H9 (cell line): ENCODE measurements at regions not wholly inside any gene's neighbourhood (a gene's known extent, or its start where the extent isn't known, plus 50 kb on each side); places are given as distances from the start of the nearest gene placed in this dataset.

Source experiments
- DNase-seq: peaks from one replicate; pipeline ENCODE4 v3.0.0-alpha.2; 2017
- H2AFZ ChIP-seq: one replicate; pipeline ENCODE4 v1.6.1; 2013; ENCODE audit warnings: mild to moderate bottlenecking, low read length, control low read depth, moderate library complexity
- H2AK5ac ChIP-seq: 2 replicates; pipeline ENCODE4 v1.6.1; 2013; ENCODE audit warnings: low read length, control low read depth, mixed read lengths; ENCODE audit not compliant: insufficient read length
- H2BK120ac ChIP-seq: one replicate; pipeline ENCODE4 v1.6.1; 2013; ENCODE audit warnings: low read depth, mild to moderate bottlenecking, low read length, control low read depth, inconsistent platforms; ENCODE audit not compliant: poor library complexity, severe bottlenecking
- H2BK12ac ChIP-seq: 2 replicates; pipeline ENCODE4 v1.6.1; 2013; ENCODE audit warnings: low read length, control low read depth, mixed read lengths, low read depth; ENCODE audit not compliant: insufficient read length
- H2BK15ac ChIP-seq: 2 replicates; pipeline ENCODE4 v1.6.1; 2013; ENCODE audit warnings: low read depth, low read length, control low read depth
- H2BK20ac ChIP-seq: one replicate; pipeline ENCODE4 v1.6.1; 2013; ENCODE audit warnings: low read depth, mild to moderate bottlenecking, low read length, control low read depth, inconsistent platforms; ENCODE audit not compliant: poor library complexity, severe bottlenecking
- H2BK5ac ChIP-seq: 2 replicates; pipeline ENCODE4 v1.6.1; 2013; ENCODE audit warnings: low read length, control low read depth, mixed read lengths; ENCODE audit not compliant: insufficient read length
- H3K14ac ChIP-seq: 2 replicates; pipeline ENCODE4 v1.6.1; 2013; ENCODE audit warnings: low read length, control low read depth; ENCODE audit not compliant: insufficient read depth
- H3K18ac ChIP-seq: 2 replicates; pipeline ENCODE4 v1.6.1; 2013; ENCODE audit warnings: low read depth, mild to moderate bottlenecking, mixed read lengths, low read length, control low read depth; ENCODE audit not compliant: insufficient read length
- H3K23ac ChIP-seq: 2 replicates; pipeline ENCODE4 v1.6.1; 2013; ENCODE audit warnings: low read length, control low read depth, mixed read lengths, low read depth; ENCODE audit not compliant: insufficient read length
- H3K23me2 ChIP-seq: 2 replicates; pipeline ENCODE4 v1.6.1; 2013; ENCODE audit warnings: low read depth, mild to moderate bottlenecking, mixed read lengths, low read length, control low read depth; ENCODE audit not compliant: insufficient read length, poor library complexity, severe bottlenecking
- H3K27ac ChIP-seq: 2 replicates; pipeline ENCODE4 v1.5.1; 2013; ENCODE audit warnings: low read length, control low read depth, mixed read lengths, low read depth; ENCODE audit not compliant: insufficient read length
- H3K27me3 ChIP-seq: 2 replicates; pipeline ENCODE4 v1.6.1; 2013; ENCODE audit warnings: low read length, control low read depth, inconsistent platforms; ENCODE audit not compliant: insufficient read depth
- H3K4ac ChIP-seq: 2 replicates; pipeline ENCODE4 v1.6.1; 2013; ENCODE audit warnings: low read depth, mild to moderate bottlenecking, control low read depth, inconsistent platforms, low read length, moderate library complexity
- H3K4me1 ChIP-seq: 2 replicates; pipeline ENCODE4 v1.6.1; 2013; ENCODE audit warnings: low read length, control low read depth, inconsistent platforms; ENCODE audit not compliant: insufficient read depth
- H3K4me2 ChIP-seq: 2 replicates; pipeline ENCODE4 v1.6.1; 2013; ENCODE audit warnings: low read length, control low read depth, mixed read lengths; ENCODE audit not compliant: insufficient read length, insufficient read depth
- H3K56ac ChIP-seq: 2 replicates; pipeline ENCODE4 v1.6.1; 2013; ENCODE audit warnings: low read depth, mild to moderate bottlenecking, mixed read lengths, low read length, control low read depth; ENCODE audit not compliant: insufficient read length
- H3K79me1 ChIP-seq: 2 replicates; pipeline ENCODE4 v1.6.1; 2013; ENCODE audit warnings: low read depth, mild to moderate bottlenecking, moderate library complexity, low read length, control low read depth, inconsistent platforms; ENCODE audit not compliant: insufficient read depth, poor library complexity, severe bottlenecking
- H3K79me2 ChIP-seq: 2 replicates; pipeline ENCODE4 v1.6.1; 2013; ENCODE audit warnings: low read length, control low read depth, inconsistent platforms; ENCODE audit not compliant: insufficient read depth
- H3K9ac ChIP-seq: 2 replicates; pipeline ENCODE4 v1.6.1; 2013; ENCODE audit warnings: low read length, control low read depth, mixed read lengths; ENCODE audit not compliant: insufficient read length; ENCODE audit errors: extremely low read depth
- H3K9me3 ChIP-seq: one replicate; pipeline ENCODE4 v1.6.1; 2013; ENCODE audit warnings: low read depth, low read length, inconsistent platforms; ENCODE audit not compliant: control insufficient read depth
- H3T11ph ChIP-seq: one replicate; pipeline ENCODE4 v1.6.1; 2013; ENCODE audit warnings: mild to moderate bottlenecking, low read length, control low read depth, inconsistent platforms
- H4K20me1 ChIP-seq: one replicate; pipeline ENCODE4 v1.6.1; 2013; ENCODE audit not compliant: control insufficient read depth, insufficient read length, insufficient read depth
- H4K5ac ChIP-seq: 2 replicates; pipeline ENCODE4 v1.6.1; 2013; ENCODE audit warnings: low read depth, mild to moderate bottlenecking, mixed read lengths, low read length, control low read depth; ENCODE audit not compliant: insufficient read length
- H4K8ac ChIP-seq: replicated peaks from 2 replicates; pipeline ENCODE4 v1.6.1; 2013; ENCODE audit warnings: low read length, control low read depth, mixed read lengths, low read depth; ENCODE audit not compliant: insufficient read length
- H4K91ac ChIP-seq: 2 replicates; pipeline ENCODE4 v1.6.1; 2013; ENCODE audit warnings: low read depth, mild to moderate bottlenecking, moderate library complexity, mixed read lengths, low read length, control low read depth; ENCODE audit not compliant: insufficient read length
- H3K27ac Mint-ChIP-seq, 3 experiments: 2 replicates in 2 of 3; 3 replicates in 1 of 3; pipeline ENCODE4 v1.8.0; 2020 to 2021; ENCODE audit warnings: mixed read lengths in 3 of 3, mild to moderate bottlenecking in 1 of 3, moderate library complexity in 1 of 3
- H3K27me3 Mint-ChIP-seq: 2 replicates; pipeline ENCODE4 v1.8.0; 2021; ENCODE audit warnings: low read depth, mild to moderate bottlenecking, moderate library complexity, mixed read lengths
- H3K36me3 Mint-ChIP-seq, 3 experiments: 2 replicates in 2 of 3; 3 replicates in 1 of 3; pipeline ENCODE4 v1.8.0; 2020 to 2021; ENCODE audit warnings: low read depth in 3 of 3, mixed read lengths in 3 of 3; ENCODE audit not compliant: insufficient read depth in 1 of 3
- H3K4me1 Mint-ChIP-seq, 2 experiments: 2 replicates each; pipeline ENCODE4 v1.8.0; 2020; ENCODE audit warnings: mixed read lengths in 2 of 2
- H3K4me3 Mint-ChIP-seq, 2 experiments: 2 replicates in 1 of 2; 3 replicates in 1 of 2; pipeline ENCODE4 v1.8.0; 2020 to 2021; ENCODE audit warnings: mild to moderate bottlenecking in 2 of 2, mixed read lengths in 2 of 2, moderate library complexity in 1 of 2
- H3K9me3 Mint-ChIP-seq, 2 experiments: 2 replicates in 1 of 2; 3 replicates in 1 of 2; pipeline ENCODE4 v1.8.0; 2020; ENCODE audit warnings: mild to moderate bottlenecking in 2 of 2, mixed read lengths in 2 of 2, moderate library complexity in 1 of 2
- CTCF ChIP-seq: fragments of 200-600 bp; sonication (generic); conservative IDR thresholded peaks from 3 replicates; pipeline ENCODE4 v1.8.0; 2021; ENCODE audit warnings: antibody characterized with exemption, mild to moderate bottlenecking
- WGBS: extraction: QIAGEN DNeasy Blood & Tissue Kit; methylation state at CpG from one replicate; pipeline ENCODE4 v1.1.7; 2013; ENCODE audit warnings: missing lambda C conversion rate, low lambda C conversion rate, mixed read lengths; ENCODE audit not compliant: insufficient read length; ENCODE audit errors: extremely low coverage; 5-methylcytosine and 5-hydroxymethylcytosine counted together

- no peak overlapping the region for H3K9ac ChIP-seq
- H3K79me1 ChIP-seq: no peaks in the 10 kb centered on the region
- H4K91ac ChIP-seq: no peak overlapping the region
- Mint-ChIP-seq H3K27ac (no peak overlapping the region), H3K27me3 (no peaks in the 10 kb centered on the region), H3K36me3 (no peaks in the 10 kb centered on the region), H3K4me3 (no peak overlapping the region), H3K4me1 (no peaks in the 10 kb centered on the region), H3K9me3 (no peaks in the 10 kb centered on the region; a peak in 1 of 5 replicates)
- no peaks in the 10 kb centered on the region for H4K20me1 ChIP-seq
- H3K4me2 ChIP-seq: no peak overlapping the region
- H2BK15ac ChIP-seq: no peak overlapping the region
- no peak overlapping the region for H3K4ac ChIP-seq
- no peak overlapping the region for H2BK5ac ChIP-seq
- no peak overlapping the region for H4K5ac ChIP-seq
- DNase-seq: no peak
- H3K56ac ChIP-seq: no peak overlapping the region
- H3K18ac ChIP-seq: no peak overlapping the region
- no peaks in the 10 kb centered on the region for H3K9me3 ChIP-seq
- no peak overlapping the region for H2BK20ac ChIP-seq
- no peak overlapping the region for H3K14ac ChIP-seq
- no peaks in the 10 kb centered on the region for H3K4me1 ChIP-seq
- no peak for TF ChIP-seq CTCF
- no peaks in the 10 kb centered on the region for H3K27me3 ChIP-seq
- no peak overlapping the region for H3T11ph ChIP-seq
- no peak overlapping the region for H2BK12ac ChIP-seq
- H3K23me2 ChIP-seq: no peaks in the 10 kb centered on the region
- no peak overlapping the region for H2BK120ac ChIP-seq
- no peak overlapping the region for H2AK5ac ChIP-seq
- H3K79me2 ChIP-seq: no peaks in the 10 kb centered on the region
- H4K8ac ChIP-seq: no peak overlapping the region
- no CpG with 5 or more reads among the region's 1 CpG for WGBS
- no peak overlapping the region for H3K27ac ChIP-seq
- no peak overlapping the region for H2AFZ ChIP-seq
- H3K23ac ChIP-seq: no peak overlapping the region
These were observed 115.1 kb upstream of the PCDH18 start for GRCh38 chr4:137647375-137647774.
